Testis (tissue), 2 donors: ENCODE measurements at regions not wholly inside any gene's neighbourhood (a gene's known extent, or its start where the extent isn't known, plus 50 kb on each side); places are given as distances from the start of the nearest gene placed in this dataset.

ENCODE experiments used
- DNase-seq: peaks from one replicate; pipeline ENCODE4 v3.0.0-alpha.2; 2019
- H3K27ac ChIP-seq, 2 donors: fragments of 200-600 bp; sonication (generic); one replicate each; pipeline ENCODE4 v1.5.1; 2019
- H3K27me3 ChIP-seq: fragments of 200-600 bp; sonication (generic); one replicate; pipeline ENCODE4 v1.5.1; 2019
- H3K36me3 ChIP-seq: fragments of 200-600 bp; sonication (generic); one replicate; pipeline ENCODE4 v1.5.1; 2017; ENCODE audit warnings: low read depth; ENCODE audit errors: missing control alignments
- H3K4me1 ChIP-seq: fragments of 200-600 bp; sonication (generic); one replicate; pipeline ENCODE4 v1.5.1; 2019
- H3K4me3 ChIP-seq, 2 donors: fragments of 200-600 bp; sonication (generic); one replicate each; pipeline ENCODE4 v1.5.1; 2017 to 2019
- H3K9me3 ChIP-seq: fragments of 200-600 bp; sonication (generic); one replicate; pipeline ENCODE4 v1.5.1; 2017
- POLR2A ChIP-seq: fragments of 450-650 bp; IDR thresholded peaks from one replicate; pipeline ENCODE4 v1.6.1; 2017; ENCODE audit warnings: antibody characterized with exemption, mild to moderate bottlenecking, moderate library complexity
- WGBS, 2 donors: methylation state at CpG; one replicate each; pipeline ENCODE4 v1.1.5; 2018; 5-methylcytosine and 5-hydroxymethylcytosine counted together
- intact Hi-C: fragments of 100-400 bp; cut with DNase I; formaldehyde crosslinking; loops from one replicate; pipeline ENCODE4 v1.15.1; 2023; ENCODE audit warnings: low total_unique reads
- TF ChIP-seq, protein P1 (sequence below), 3 experiments: fragments of 450-650 bp in 2 of 3; fragments of 200-600 bp in 1 of 3; sonication (generic) in 1 of 3; IDR thresholded peaks; one replicate each; pipeline ENCODE4 v1.5.1; 2016 to 2019; ENCODE audit warnings: antibody characterized with exemption in 3 of 3, mild to moderate bottlenecking in 2 of 3, moderate library complexity in 1 of 3

DNA sequence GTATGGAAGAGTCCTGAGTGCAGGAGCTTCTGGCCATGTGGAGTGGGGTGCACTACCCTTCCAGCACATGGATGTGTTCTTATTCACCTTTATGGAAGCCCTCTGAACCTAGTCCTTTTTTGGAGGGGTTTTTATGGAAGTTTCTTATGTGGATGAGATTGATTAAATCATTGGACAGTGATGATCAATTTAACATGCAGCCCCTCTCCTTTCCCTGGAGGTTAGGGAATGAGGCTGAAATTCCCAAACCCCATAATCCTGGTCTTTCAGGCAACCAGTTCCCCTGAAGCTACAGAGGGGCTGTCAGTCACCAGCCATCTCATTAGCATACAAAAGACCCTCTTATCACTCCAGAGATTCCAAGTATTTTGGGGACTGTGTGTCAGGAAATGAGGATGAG, 183.9 kb upstream of the MAP3K7 start:
- H3K36me3 ChIP-seq: no peaks in the 10 kb centered on the region
- H3K9me3 ChIP-seq: no peaks in the 10 kb centered on the region
- no peaks in the 10 kb centered on the region for H3K27me3 ChIP-seq
- DNase-seq: no peak
- no peak overlapping the region for H3K4me3 ChIP-seq
- no peak for TF ChIP-seq POLR2A
- TF ChIP-seq, protein P1, sequence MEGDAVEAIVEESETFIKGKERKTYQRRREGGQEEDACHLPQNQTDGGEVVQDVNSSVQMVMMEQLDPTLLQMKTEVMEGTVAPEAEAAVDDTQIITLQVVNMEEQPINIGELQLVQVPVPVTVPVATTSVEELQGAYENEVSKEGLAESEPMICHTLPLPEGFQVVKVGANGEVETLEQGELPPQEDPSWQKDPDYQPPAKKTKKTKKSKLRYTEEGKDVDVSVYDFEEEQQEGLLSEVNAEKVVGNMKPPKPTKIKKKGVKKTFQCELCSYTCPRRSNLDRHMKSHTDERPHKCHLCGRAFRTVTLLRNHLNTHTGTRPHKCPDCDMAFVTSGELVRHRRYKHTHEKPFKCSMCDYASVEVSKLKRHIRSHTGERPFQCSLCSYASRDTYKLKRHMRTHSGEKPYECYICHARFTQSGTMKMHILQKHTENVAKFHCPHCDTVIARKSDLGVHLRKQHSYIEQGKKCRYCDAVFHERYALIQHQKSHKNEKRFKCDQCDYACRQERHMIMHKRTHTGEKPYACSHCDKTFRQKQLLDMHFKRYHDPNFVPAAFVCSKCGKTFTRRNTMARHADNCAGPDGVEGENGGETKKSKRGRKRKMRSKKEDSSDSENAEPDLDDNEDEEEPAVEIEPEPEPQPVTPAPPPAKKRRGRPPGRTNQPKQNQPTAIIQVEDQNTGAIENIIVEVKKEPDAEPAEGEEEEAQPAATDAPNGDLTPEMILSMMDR (IDR thresholded peaks at IDR 0.05): no peak
- no peak overlapping the region for H3K27ac ChIP-seq
- no peaks in the 10 kb centered on the region for H3K4me1 ChIP-seq
- intact Hi-C loops: no loop called here

DNA sequence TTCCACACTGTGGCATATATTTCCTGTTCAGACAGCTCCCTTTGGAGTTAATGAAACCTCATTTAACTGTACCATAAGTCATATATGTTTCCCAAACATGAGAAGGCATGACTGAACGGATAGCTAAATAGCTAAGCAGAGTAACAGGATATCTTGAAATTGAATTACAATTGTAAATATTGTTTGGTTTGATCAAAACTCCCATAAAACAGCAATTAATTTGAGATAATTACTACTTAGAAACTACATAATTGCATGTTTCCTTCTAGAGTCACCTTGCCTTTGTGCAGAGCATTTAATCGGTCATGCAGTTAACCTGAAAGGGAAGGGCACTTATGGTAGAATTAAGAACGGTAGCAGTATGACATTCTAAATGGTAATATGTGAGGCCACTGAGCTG, 179.0 kb upstream of the MAP3K7 start:
- Histone ChIP-seq H3K4me1 (no peaks in the 10 kb centered on the region), H3K36me3 (no peaks in the 10 kb centered on the region), H3K27ac (no peak overlapping the region), H3K27me3 (no peaks in the 10 kb centered on the region), H3K9me3 (no peaks in the 10 kb centered on the region), H3K4me3 (no peak overlapping the region)
- WGBS, 2 donors: 94 to 96% methylated on average over 3 of the region's 3 CpGs
- no peak for DNase-seq
- intact Hi-C loops: no loop called here
- TF ChIP-seq, protein P1 (IDR thresholded peaks at IDR 0.05): no peak
- TF ChIP-seq POLR2A: no peak

DNA sequence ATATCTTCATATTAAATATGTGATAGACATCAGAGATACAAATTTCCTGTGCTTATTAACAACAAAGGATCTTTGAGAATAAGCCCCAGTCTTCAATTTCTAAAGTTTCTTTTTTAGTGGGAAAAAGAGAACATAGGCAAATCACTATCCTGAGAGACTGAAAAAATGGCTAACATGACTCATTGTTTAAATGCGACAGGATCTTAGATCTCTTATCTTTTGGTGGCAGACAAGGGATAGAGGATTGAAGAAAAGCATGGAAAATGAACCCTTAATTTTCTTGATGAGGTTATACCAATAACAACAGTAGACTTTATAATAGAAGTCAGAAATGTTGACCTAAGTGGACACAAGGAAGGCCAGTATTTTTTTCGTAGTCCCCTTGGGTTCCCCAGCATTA, 178.6 kb upstream of the MAP3K7 start:
- DNase-seq: no peak
- intact Hi-C loops: no loop called here
- 87 to 90% methylated on average over 2 of the region's 2 CpGs for WGBS, 2 donors
- no peaks in the 10 kb centered on the region for H3K27me3 ChIP-seq
- no peaks in the 10 kb centered on the region for H3K9me3 ChIP-seq
- no peaks in the 10 kb centered on the region for H3K36me3 ChIP-seq
- H3K4me3 ChIP-seq: no peak overlapping the region
- no peaks in the 10 kb centered on the region for H3K4me1 ChIP-seq
- no peak overlapping the region for H3K27ac ChIP-seq
- TF ChIP-seq, protein P1 (IDR thresholded peaks at IDR 0.05): no peak
- TF ChIP-seq POLR2A: no peak

DNA sequence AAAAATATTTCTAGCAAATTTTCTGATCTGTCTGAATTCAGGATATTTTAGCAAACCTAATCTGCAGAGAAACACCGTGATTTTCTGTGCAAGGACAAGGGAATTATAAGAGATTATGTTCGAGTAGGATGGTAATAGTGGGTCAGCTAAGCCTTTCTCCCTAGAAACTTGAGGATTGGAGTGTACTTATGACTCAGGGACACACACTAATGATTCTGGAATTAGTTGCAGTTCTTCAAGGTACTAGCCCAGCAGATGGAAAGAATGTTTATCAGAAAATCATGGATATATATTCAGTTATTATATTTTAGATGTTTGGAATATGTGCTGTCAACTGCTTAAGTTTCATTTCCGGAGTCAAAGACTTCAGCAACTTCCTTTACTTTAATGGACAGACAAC, 177.1 kb upstream of the MAP3K7 start:
- Histone ChIP-seq H3K9me3 (no peaks in the 10 kb centered on the region), H3K36me3 (no peaks in the 10 kb centered on the region), H3K4me3 (no peak overlapping the region), H3K27me3 (no peaks in the 10 kb centered on the region), H3K4me1 (no peaks in the 10 kb centered on the region), H3K27ac (no peak overlapping the region)
- 76 to 87% methylated on average over 3 of the region's 3 CpGs for WGBS, 2 donors
- intact Hi-C loops: no loop called here
- DNase-seq: no peak
- TF ChIP-seq, protein P1 (IDR thresholded peaks at IDR 0.05): no peak
- no peak for TF ChIP-seq POLR2A

DNA sequence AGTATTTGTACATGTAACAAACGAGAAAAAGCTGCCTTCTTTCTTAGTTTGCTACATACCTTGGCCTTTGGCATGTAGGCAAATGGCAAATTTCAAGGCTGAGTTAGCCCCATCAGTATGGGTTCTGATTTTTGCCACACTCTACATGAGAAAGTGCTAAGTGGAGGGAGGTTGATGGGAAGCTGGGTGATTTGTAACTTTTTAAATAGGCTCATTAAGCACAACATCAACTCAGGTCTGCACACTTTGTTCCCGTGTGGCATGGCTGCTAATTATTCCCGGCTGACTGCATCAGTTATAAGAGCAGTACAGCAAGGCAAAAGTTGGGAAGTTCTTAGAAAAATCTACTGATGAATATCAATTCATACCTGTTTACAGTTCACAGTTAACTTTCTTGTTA, 172.8 kb upstream of the MAP3K7 start:
- 43 to 54% methylated on average over 3 of the region's 3 CpGs for WGBS, 2 donors
- no peaks in the 10 kb centered on the region for H3K36me3 ChIP-seq
- no peak for DNase-seq

More for the DNA sequence above, 172.8 kb upstream of the MAP3K7 start:
- Histone ChIP-seq H3K9me3 (no peaks in the 10 kb centered on the region), H3K27me3 (no peaks in the 10 kb centered on the region), H3K4me3 (no peak overlapping the region), H3K27ac (no peak overlapping the region), H3K4me1 (no peaks in the 10 kb centered on the region)
- intact Hi-C loops: no loop called here
- TF ChIP-seq, protein P1 (IDR thresholded peaks at IDR 0.05): no peak
- TF ChIP-seq POLR2A: no peak
